ENCODE measurements at regions not wholly inside any gene's neighbourhood (a gene's known extent, or its start where the extent isn't known, plus 50 kb on each side); places are given as distances from the start of the nearest gene placed in this dataset.

DNA sequence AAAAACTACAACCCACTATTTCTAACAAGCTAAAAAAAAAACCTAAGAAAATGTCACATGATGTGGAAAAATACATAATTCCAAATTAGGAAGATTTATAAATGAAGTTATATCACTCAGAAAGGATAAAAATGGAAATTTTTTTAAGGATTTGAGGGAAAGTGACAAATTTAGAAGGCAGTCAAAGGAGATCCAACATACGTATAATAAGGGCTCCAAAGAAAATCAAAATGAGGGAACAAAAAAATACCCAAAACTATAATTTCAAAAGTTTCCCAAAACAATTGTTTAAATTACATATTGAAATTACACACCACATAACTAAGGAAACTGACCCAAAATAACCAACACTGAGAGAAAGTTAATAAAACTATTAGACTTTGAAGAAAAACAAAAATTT is 381.1 kb upstream of the KAZN start:
- no peaks in the 10 kb centered on the region for H3K9me2 ChIP-seq (replicated peaks; ENCODE audit: insufficient read depth)
- H2AFZ ChIP-seq: no peak overlapping the region
- H4K20me1 ChIP-seq (ENCODE audit: insufficient read depth, poor library complexity, severe bottlenecking): no peaks in the 10 kb centered on the region
- 96% methylated on average over 1 of the region's 1 CpG for WGBS (ENCODE audit: low lambda C conversion rate, missing lambda C conversion rate)
- no peaks in the 10 kb centered on the region for H3K27me3 ChIP-seq
- no peaks in the 10 kb centered on the region for H3K4me1 ChIP-seq (ENCODE audit: insufficient read depth)
- no peaks in the 10 kb centered on the region for H3K9me3 ChIP-seq (ENCODE audit: low read depth)
- no peaks in the 10 kb centered on the region for H3K36me3 ChIP-seq (replicated peaks; ENCODE audit: insufficient read depth, low read depth)
- no peaks in the 10 kb centered on the region for H3K79me2 ChIP-seq
- no peak overlapping the region for H3K27ac ChIP-seq
- no peak for DNase-seq (ENCODE audit: low spot score)
- H3K4me3 ChIP-seq: no peak overlapping the region
- H3K4me2 ChIP-seq: no peak overlapping the region
- TF ChIP-seq, protein P1, sequence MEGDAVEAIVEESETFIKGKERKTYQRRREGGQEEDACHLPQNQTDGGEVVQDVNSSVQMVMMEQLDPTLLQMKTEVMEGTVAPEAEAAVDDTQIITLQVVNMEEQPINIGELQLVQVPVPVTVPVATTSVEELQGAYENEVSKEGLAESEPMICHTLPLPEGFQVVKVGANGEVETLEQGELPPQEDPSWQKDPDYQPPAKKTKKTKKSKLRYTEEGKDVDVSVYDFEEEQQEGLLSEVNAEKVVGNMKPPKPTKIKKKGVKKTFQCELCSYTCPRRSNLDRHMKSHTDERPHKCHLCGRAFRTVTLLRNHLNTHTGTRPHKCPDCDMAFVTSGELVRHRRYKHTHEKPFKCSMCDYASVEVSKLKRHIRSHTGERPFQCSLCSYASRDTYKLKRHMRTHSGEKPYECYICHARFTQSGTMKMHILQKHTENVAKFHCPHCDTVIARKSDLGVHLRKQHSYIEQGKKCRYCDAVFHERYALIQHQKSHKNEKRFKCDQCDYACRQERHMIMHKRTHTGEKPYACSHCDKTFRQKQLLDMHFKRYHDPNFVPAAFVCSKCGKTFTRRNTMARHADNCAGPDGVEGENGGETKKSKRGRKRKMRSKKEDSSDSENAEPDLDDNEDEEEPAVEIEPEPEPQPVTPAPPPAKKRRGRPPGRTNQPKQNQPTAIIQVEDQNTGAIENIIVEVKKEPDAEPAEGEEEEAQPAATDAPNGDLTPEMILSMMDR (IDR thresholded peaks at IDR 0.05; ENCODE audit: poor library complexity): no peak
- TF ChIP-seq EZH2phosphoT487 (IDR thresholded peaks at IDR 0.05; ENCODE audit: low read depth, severe bottlenecking, unreplicated experiment) (no peak), EZH2 (IDR thresholded peaks at IDR 0.05; ENCODE audit: borderline replicate concordance) (no peak)

DNA sequence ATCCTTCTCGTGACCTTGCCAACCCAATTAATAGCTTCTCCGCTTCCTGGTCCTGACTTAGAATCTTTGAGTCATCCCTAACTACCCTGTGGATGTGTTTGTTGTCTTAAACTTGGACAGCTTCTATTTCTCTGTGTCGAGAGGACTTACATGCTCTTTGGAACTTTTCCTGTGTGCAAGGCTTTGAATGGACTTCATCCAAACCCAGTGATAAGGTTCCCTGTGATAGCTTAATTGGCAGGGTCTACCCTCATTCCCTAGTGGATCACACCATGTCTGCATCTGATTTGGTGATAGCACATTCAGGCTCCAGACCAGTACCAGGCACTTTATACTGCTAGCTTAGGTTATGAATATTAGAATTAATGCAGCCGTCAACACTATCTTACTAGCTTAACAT is 378.2 kb upstream of the KAZN start:
- Histone ChIP-seq H3K27ac (no peak overlapping the region), H3K79me2 (no peaks in the 10 kb centered on the region), H4K20me1 (ENCODE audit: insufficient read depth, poor library complexity, severe bottlenecking) (no peaks in the 10 kb centered on the region), H3K9me2 (replicated peaks; ENCODE audit: insufficient read depth) (no peaks in the 10 kb centered on the region), H2AFZ (no peak overlapping the region), H3K27me3 (no peaks in the 10 kb centered on the region), H3K4me2 (no peak overlapping the region), H3K4me3 (no peak overlapping the region), H3K4me1 (ENCODE audit: insufficient read depth) (no peaks in the 10 kb centered on the region), H3K9me3 (ENCODE audit: low read depth) (no peaks in the 10 kb centered on the region), H3K36me3 (replicated peaks; ENCODE audit: insufficient read depth, low read depth) (no peaks in the 10 kb centered on the region)
- DNase-seq (ENCODE audit: low spot score): no peak
- TF ChIP-seq EZH2 (IDR thresholded peaks at IDR 0.05; ENCODE audit: borderline replicate concordance) (no peak), EZH2phosphoT487 (IDR thresholded peaks at IDR 0.05; ENCODE audit: low read depth, severe bottlenecking, unreplicated experiment) (no peak)
- TF ChIP-seq, protein P1 (IDR thresholded peaks at IDR 0.05; ENCODE audit: poor library complexity): no peak
- 82% methylated on average over 4 of the region's 4 CpGs for WGBS (ENCODE audit: low lambda C conversion rate, missing lambda C conversion rate)

DNA sequence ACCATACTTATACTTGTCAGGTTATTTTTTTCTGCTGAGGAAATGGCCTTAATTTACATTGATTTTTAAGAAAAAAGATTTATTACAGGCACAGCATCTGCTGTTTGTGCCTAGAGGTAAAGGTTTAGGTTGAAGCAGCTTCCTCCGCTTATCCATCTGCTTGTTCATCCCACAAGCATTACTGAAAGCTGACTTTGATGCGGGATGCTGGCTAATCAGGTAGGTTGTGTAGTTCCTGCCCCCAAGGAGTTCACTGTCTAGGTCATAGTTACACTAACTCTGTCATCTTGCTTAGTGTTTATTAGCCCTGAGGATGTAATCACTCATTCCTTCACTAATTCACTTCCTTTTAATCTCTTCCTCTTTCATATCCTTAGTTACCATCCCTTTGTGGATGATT is 377.7 kb upstream of the KAZN start:
- Histone ChIP-seq H3K9me2 (replicated peaks; ENCODE audit: insufficient read depth) (no peaks in the 10 kb centered on the region), H3K4me3 (no peak overlapping the region)
- WGBS (ENCODE audit: low lambda C conversion rate, missing lambda C conversion rate): 84% methylated on average over 2 of the region's 2 CpGs

More for the DNA sequence above, 377.7 kb upstream of the KAZN start:
- Histone ChIP-seq H3K4me1 (ENCODE audit: insufficient read depth) (no peaks in the 10 kb centered on the region), H3K27ac (no peak overlapping the region), H3K36me3 (replicated peaks; ENCODE audit: insufficient read depth, low read depth) (no peaks in the 10 kb centered on the region), H3K27me3 (no peaks in the 10 kb centered on the region), H4K20me1 (ENCODE audit: insufficient read depth, poor library complexity, severe bottlenecking) (no peaks in the 10 kb centered on the region), H3K9me3 (ENCODE audit: low read depth) (no peaks in the 10 kb centered on the region), H2AFZ (no peak overlapping the region), H3K4me2 (no peak overlapping the region), H3K79me2 (no peaks in the 10 kb centered on the region)
- TF ChIP-seq EZH2 (IDR thresholded peaks at IDR 0.05; ENCODE audit: borderline replicate concordance) (no peak), EZH2phosphoT487 (IDR thresholded peaks at IDR 0.05; ENCODE audit: low read depth, severe bottlenecking, unreplicated experiment) (no peak)
- TF ChIP-seq, protein P1 (IDR thresholded peaks at IDR 0.05; ENCODE audit: poor library complexity): no peak
- no peak for DNase-seq (ENCODE audit: low spot score)

Data from hepatocyte (in vitro differentiated cells).